Transverse colon (tissue), 3 donors: ENCODE measurements at regions not wholly inside any gene's neighbourhood (a gene's known extent, or its start where the extent isn't known, plus 50 kb on each side); places are given as distances from the start of the nearest gene placed in this dataset.

Source experiments
- CTCF ChIP-seq, 5 experiments: fragments of 200-600 bp in 3 of 5; fragments of 450-650 bp in 2 of 5; sonication (generic) in 3 of 5; IDR thresholded peaks; 1 replicate in 2 of 5; 2 replicates in 3 of 5; pipeline ENCODE4 v1.5.1; 2016 to 2017; ENCODE audit warnings: antibody characterized with exemption in 5 of 5, inconsistent platforms in 3 of 5, mild to moderate bottlenecking in 2 of 5, moderate library complexity in 1 of 5
- POLR2A ChIP-seq: fragments of 450-650 bp; IDR thresholded peaks from one replicate; pipeline ENCODE4 v1.6.1; 2016; ENCODE audit warnings: antibody characterized with exemption, mild to moderate bottlenecking, moderate library complexity

DNA sequence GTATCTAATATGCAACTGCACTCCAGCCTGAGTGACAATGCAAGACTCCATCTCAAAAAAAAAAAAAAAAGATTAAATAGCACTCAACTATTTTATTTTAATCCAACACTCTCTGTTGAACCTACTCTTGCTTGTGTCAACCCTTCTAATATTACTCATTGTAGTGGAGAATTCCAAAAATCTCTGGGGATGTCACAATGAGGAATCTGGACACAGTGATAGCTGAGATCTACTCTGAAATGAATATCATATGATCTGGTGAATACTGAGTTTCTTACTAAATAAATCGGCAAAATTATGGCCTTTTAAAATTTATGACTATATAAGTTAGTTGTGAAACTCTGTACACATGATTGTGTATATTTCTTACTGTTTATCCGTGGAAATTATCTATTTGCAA, 418.2 kb downstream of the BCAT1 start:
- no peak for TF ChIP-seq CTCF (IDR thresholded peaks at IDR 0.05)
- no peak for TF ChIP-seq POLR2A
